GM12878 (cell line): ENCODE measurements at regions not wholly inside any gene's neighbourhood (a gene's known extent, or its start where the extent isn't known, plus 50 kb on each side); places are given as distances from the start of the nearest gene placed in this dataset.

Source experiments
- ATAC-seq: fragments of 200-7000 bp; cut with Tn5 transposase; 3 replicates; pipeline ENCODE4 v1.9.1; 2020; ENCODE audit warnings: mild to moderate bottlenecking, moderate library complexity
- BruUV-seq: library from RNA; stranded (reverse); fragments of 400-500 nt; replicated peaks from 2 replicates; lab custom pipeline; 2021; lab: Mats Ljungman, UMichigan
- CTCF ChIA-PET: fragments of 300-600 bp; sonication (Branson Sonifier 250); formaldehyde crosslinking; extraction: SDS; loops from one replicate; lab custom pipeline; 2021; ENCODE audit warnings: inconsistent platforms; lab: Yijun Ruan, JAX
- POLR2A ChIA-PET: fragments of 350-600 bp; formaldehyde crosslinking; extraction: SDS; loops from one replicate; lab custom pipeline; 2021; ENCODE audit warnings: inconsistent platforms; lab: Charles Lee
- RAD21 ChIA-PET: fragments of 300-600 bp; sonication (Branson Sonifier 250); formaldehyde crosslinking; loops from one replicate; lab custom pipeline; 2023; ENCODE audit warnings: antibody characterized with exemption; ENCODE audit not compliant: unreplicated experiment; lab: Charles Lee
- SMC1A ChIA-PET: fragments of 300-600 bp; sonication (Branson Sonifier 250); formaldehyde crosslinking; loops from one replicate; lab custom pipeline; 2023; ENCODE audit not compliant: unreplicated experiment, uncharacterized antibody; lab: Charles Lee
- DNase-seq: peaks from one replicate; pipeline ENCODE4 v3.0.0-alpha.2; 2011; ENCODE audit warnings: low read depth, low spot score
- FAIRE-seq: peaks from 3 replicates; lab custom pipeline; 2011; peaks lifted over from hg19 to GRCh38; lab: Jason Lieb, UNC
- H2AFZ ChIP-seq: 2 replicates; pipeline ENCODE4 v1.6.0; 2011; ENCODE audit warnings: low read depth, low read length, control low read depth; ENCODE audit not compliant: control insufficient read depth
- H3K27ac ChIP-seq: 2 replicates; pipeline ENCODE4 v1.5.1; 2011; ENCODE audit warnings: control low read depth; ENCODE audit not compliant: control insufficient read depth, insufficient read depth
- H3K27me3 ChIP-seq, 2 experiments: replicated peaks in 1 of 2; 2 replicates each; pipeline versions ENCODE4 v1.6.0 to v1.6.1; 2011; ENCODE audit warnings: low read length in 1 of 2; ENCODE audit not compliant: control insufficient read depth in 2 of 2, insufficient read depth in 2 of 2
- H3K36me3 ChIP-seq, 2 experiments: 2 replicates each; pipeline ENCODE4 v1.5.1; 2011; ENCODE audit warnings: low read length in 1 of 2; ENCODE audit not compliant: control insufficient read depth in 2 of 2, insufficient read depth in 2 of 2
- H3K4me1 ChIP-seq: 2 replicates; pipeline ENCODE4 v1.6.1; 2011; ENCODE audit warnings: mild to moderate bottlenecking, low read length, moderate library complexity, mixed read lengths; ENCODE audit not compliant: control insufficient read depth, insufficient read depth
- H3K4me2 ChIP-seq: 2 replicates; pipeline ENCODE4 v1.6.0; 2011; ENCODE audit warnings: control low read depth; ENCODE audit not compliant: control insufficient read depth, insufficient read depth
- H3K4me3 ChIP-seq: fragments of 200-600 bp; sonication (generic); 2 replicates; pipeline ENCODE4 v1.5.1; 2016
- H3K79me2 ChIP-seq: 2 replicates; pipeline ENCODE4 v1.6.0; 2011; ENCODE audit warnings: low read length; ENCODE audit not compliant: control insufficient read depth, insufficient read depth
- H3K9ac ChIP-seq: 2 replicates; pipeline ENCODE4 v1.8.0; 2011; ENCODE audit warnings: low read length, control low read depth, mixed read lengths; ENCODE audit not compliant: control insufficient read depth, insufficient read depth
- H3K9me3 ChIP-seq: replicated peaks from 3 replicates; pipeline ENCODE4 v1.5.1; 2011; ENCODE audit warnings: mild to moderate bottlenecking, low read length; ENCODE audit not compliant: control insufficient read depth, insufficient read depth
- H4K20me1 ChIP-seq: 2 replicates; pipeline ENCODE4 v1.6.0; 2011; ENCODE audit not compliant: control insufficient read depth, insufficient read depth
- BMI1 ChIP-seq: fragments of 450-650 bp; IDR thresholded peaks from 2 replicates; pipeline ENCODE4 v1.6.1; 2016; ENCODE audit warnings: mild to moderate bottlenecking, moderate library complexity, borderline replicate concordance
- CREB1 ChIP-seq: IDR thresholded peaks from 2 replicates; pipeline ENCODE4 v1.6.1; 2012; ENCODE audit warnings: low read depth, mild to moderate bottlenecking, inconsistent platforms
- EED ChIP-seq: sonication (generic); IDR thresholded peaks from 2 replicates; pipeline ENCODE4 v1.6.1; 2016; ENCODE audit warnings: antibody characterized with exemption, low read depth
- JUND ChIP-seq: IDR thresholded peaks from 2 replicates; pipeline ENCODE4 v1.6.1; 2012; ENCODE audit warnings: low read depth, mild to moderate bottlenecking, low read length, improper control_type of control experiment, moderate library complexity
- NFIC ChIP-seq: IDR thresholded peaks from 2 replicates; pipeline ENCODE4 v1.6.1; 2012; ENCODE audit warnings: low read depth, mild to moderate bottlenecking, inconsistent platforms, low read length, moderate library complexity
- NR2C1 ChIP-seq: fragments of 450-650 bp; IDR thresholded peaks from 2 replicates; pipeline ENCODE4 v1.6.1; 2017; ENCODE audit warnings: antibody characterized with exemption, mild to moderate bottlenecking, moderate library complexity
- PRDM15 ChIP-seq: fragments of 450-650 bp; formaldehyde crosslinking; IDR thresholded peaks from 2 replicates; pipeline ENCODE4 v1.4.0; 2020; ENCODE audit warnings: mild to moderate bottlenecking, moderate library complexity
- RAD51 ChIP-seq: fragments of 450-650 bp; IDR thresholded peaks from 2 replicates; pipeline ENCODE4 v1.6.1; 2016; ENCODE audit warnings: moderate library complexity, mild to moderate bottlenecking, inconsistent platforms
- REST ChIP-seq: IDR thresholded peaks from 2 replicates; pipeline ENCODE4 v1.6.1; 2012; ENCODE audit warnings: mild to moderate bottlenecking, low read depth, low read length
- SMAD1 ChIP-seq: fragments of 450-650 bp; IDR thresholded peaks from 2 replicates; pipeline ENCODE4 v1.6.1; 2018; ENCODE audit warnings: mild to moderate bottlenecking, low read depth; ENCODE audit not compliant: partially characterized antibody
- TCF3 ChIP-seq: IDR thresholded peaks from 2 replicates; pipeline ENCODE4 v1.6.1; 2012; ENCODE audit warnings: low read depth, mild to moderate bottlenecking, low read length, borderline replicate concordance; ENCODE audit not compliant: insufficient read depth
- ZNF592 ChIP-seq: fragments of 450-650 bp; IDR thresholded peaks from 2 replicates; pipeline ENCODE4 v1.6.1; 2017; ENCODE audit warnings: mild to moderate bottlenecking, moderate library complexity
- ZSCAN29 ChIP-seq: fragments of 450-650 bp; IDR thresholded peaks from 2 replicates; pipeline ENCODE4 v1.6.1; 2017; ENCODE audit warnings: mild to moderate bottlenecking, moderate library complexity
- WGBS: methylation state at CpG from one replicate; pipeline ENCODE4 v1.1.6; 2016; ENCODE audit warnings: low lambda C conversion rate; ENCODE audit not compliant: insufficient replicate concordance, insufficient coverage; ENCODE audit errors: missing lambda C conversion rate; 5-methylcytosine and 5-hydroxymethylcytosine counted together
- in situ Hi-C: fragments of 300-500 bp; cut with MboI; formaldehyde crosslinking; loops from 9 replicates; pipeline ENCODE4 v1.14.3; 2018; ENCODE audit warnings: mixed read lengths
- intact Hi-C: fragments of 100-400 bp; cut with micrococcal nuclease; formaldehyde crosslinking; loops from one replicate; pipeline ENCODE4 v1.14.2; 2022; ENCODE audit not compliant: unreplicated experiment

GRCh38 chr2:15792331-15792730, 148.0 kb upstream of the MYCN start:
- in situ Hi-C loops (no loop called here), intact Hi-C loops (no loop called here)
- H3K36me3 ChIP-seq = no peaks in the 10 kb centered on the region
- FAIRE-seq (no peak), DNase-seq (no peak), ATAC-seq (no peak)
- no peaks in the 10 kb centered on the region for H3K79me2 ChIP-seq
- CTCF ChIA-PET = interaction anchor here (0.6 kb wide), 1 partner anchor 308 kb away, joined by 3 read pairs; no protein-coding TSS in a partner anchor
- no peak overlapping the region for H3K4me2 ChIP-seq
- WGBS = under 1% methylated on average over 8 of the region's 8 CpGs
- H3K4me1 ChIP-seq = no peaks in the 10 kb centered on the region
- H3K4me3 ChIP-seq = no peak overlapping the region
- H3K9me3 ChIP-seq = no peaks in the 10 kb centered on the region
- RAD21 ChIA-PET = no interaction called here
- BruUV-seq = no TSS peak
- H3K9ac ChIP-seq = no peak overlapping the region
- POLR2A ChIA-PET = no interaction called here
- H4K20me1 ChIP-seq = no peaks in the 10 kb centered on the region
- H3K27ac ChIP-seq = no peak overlapping the region
- peaks cover 0 to 2% of the 10 kb centered on the region in 2 experiments; a peak in 2 of 4 replicates for H3K27me3 ChIP-seq
- SMC1A ChIA-PET = no interaction called here
- H2AFZ ChIP-seq = no peak overlapping the region
- TF ChIP-seq BMI1 (no peak), NR2C1 (no peak), ZNF592 (no peak), RAD51 (no peak), ZSCAN29 (no peak), REST (no peak), CREB1 (no peak), PRDM15 (no peak), SMAD1 (no peak), JUND (no peak), NFIC (no peak), TCF3 (no peak), EED (no peak)
